SK-N-SH (cell line): ENCODE measurements at regions not wholly inside any gene's neighbourhood (a gene's known extent, or its start where the extent isn't known, plus 50 kb on each side); places are given as distances from the start of the nearest gene placed in this dataset.

ENCODE experiments used
- CTCF ChIA-PET: fragments of 300-600, 350-600 bp; formaldehyde crosslinking; extraction: SDS; loops from one replicate; lab custom pipeline; 2021; lab: Yijun Ruan, JAX
- POLR2A ChIA-PET: fragments of 350-600 bp; sonication (Branson Sonifier 250); formaldehyde crosslinking; extraction: SDS; loops from one replicate; lab custom pipeline; 2020; ENCODE audit warnings: antibody characterized with exemption, inconsistent platforms; lab: Yijun Ruan, JAX
- DNase-seq: peaks from one replicate; pipeline ENCODE4 v3.0.0; 2012
- H2AFZ ChIP-seq: fragments of 200-600 bp; sonication (generic); 2 replicates; pipeline ENCODE4 v1.8.1; 2016; ENCODE audit warnings: antibody characterized with exemption, mild to moderate bottlenecking, low read depth
- H3F3A ChIP-seq: fragments of 200-600 bp; sonication (generic); replicated peaks from 2 replicates; pipeline ENCODE3; 2016; ENCODE audit warnings: antibody characterized with exemption, mild to moderate bottlenecking; ENCODE audit not compliant: insufficient read depth
- H3K27ac ChIP-seq, 2 experiments: fragments of 200-500 bp in 1 of 2; fragments of 200-600 bp in 1 of 2; sonication (Bioruptor generic) in 1 of 2; sonication (generic), shearing (Covaris generic) in 1 of 2; 2 replicates each; pipeline versions ENCODE4 v1.5.1 to v1.6.1; 2014 to 2016; ENCODE audit warnings: low read depth in 2 of 2, inconsistent platforms in 1 of 2, low read length in 1 of 2, mild to moderate bottlenecking in 1 of 2, mixed read lengths in 1 of 2
- H3K27me3 ChIP-seq: fragments of 200-600 bp; sonication (generic), shearing (Covaris generic); 2 replicates; pipeline ENCODE4 v1.6.1; 2016; ENCODE audit warnings: mixed run types; ENCODE audit not compliant: insufficient read depth
- H3K36me3 ChIP-seq, 2 experiments: fragments of 200-500 bp in 1 of 2; fragments of 200-600 bp in 1 of 2; sonication (Bioruptor generic) in 1 of 2; sonication (generic) in 1 of 2; replicated peaks in 1 of 2; 2 replicates each; pipeline versions ENCODE3 to v1.5.1; 2014 to 2016; ENCODE audit warnings: low read length in 1 of 2, mild to moderate bottlenecking in 1 of 2; ENCODE audit not compliant: insufficient read depth in 2 of 2, control insufficient read depth in 1 of 2
- H3K4me1 ChIP-seq, 2 experiments: fragments of 200-500 bp in 1 of 2; fragments of 200-600 bp in 1 of 2; sonication (Bioruptor generic) in 1 of 2; sonication (generic), shearing (Covaris generic) in 1 of 2; 2 replicates each; pipeline versions ENCODE4 v1.5.1 to v1.6.1; 2014 to 2016; ENCODE audit warnings: low read depth in 1 of 2, low read length in 1 of 2, mixed run types in 1 of 2; ENCODE audit not compliant: insufficient read depth in 2 of 2, control insufficient read depth in 1 of 2
- H3K4me2 ChIP-seq: fragments of 200-600 bp; sonication (generic), shearing (Covaris generic); 2 replicates; pipeline ENCODE4 v1.6.1; 2017; ENCODE audit warnings: mixed run types
- H3K4me3 ChIP-seq, 2 experiments: fragments of 200-500 bp in 1 of 2; fragments of 200-600 bp in 1 of 2; sonication (Bioruptor generic) in 1 of 2; sonication (generic), shearing (Covaris generic) in 1 of 2; 2 replicates each; pipeline versions ENCODE4 v1.5.1 to v1.8.1; 2014 to 2016; ENCODE audit warnings: low read depth in 2 of 2, inconsistent platforms in 1 of 2, low read length in 1 of 2, mild to moderate bottlenecking in 1 of 2, mixed read lengths in 1 of 2, moderate library complexity in 1 of 2
- H3K79me2 ChIP-seq: fragments of 200-600 bp; sonication (generic); 2 replicates; pipeline ENCODE4 v1.8.1; 2017; ENCODE audit warnings: mild to moderate bottlenecking; ENCODE audit not compliant: insufficient read depth
- H3K9ac ChIP-seq: fragments of 200-600 bp; sonication (generic); 2 replicates; pipeline ENCODE4 v1.6.1; 2017; ENCODE audit warnings: mixed run types
- H3K9me2 ChIP-seq: fragments of 200-600 bp; sonication (generic); 2 replicates; pipeline ENCODE4 v1.6.1; 2017; ENCODE audit warnings: mixed run types
- H3K9me3 ChIP-seq: fragments of 200-600 bp; sonication (generic); 2 replicates; pipeline ENCODE4 v1.6.1; 2017; ENCODE audit warnings: mixed run types, mild to moderate bottlenecking, moderate library complexity
- H4K20me1 ChIP-seq: fragments of 200-600 bp; sonication (generic); 2 replicates; pipeline ENCODE4 v1.6.1; 2017; ENCODE audit warnings: mild to moderate bottlenecking, mixed run types; ENCODE audit not compliant: insufficient read depth
- CHD2 ChIP-seq: fragments of 150-350 bp; IDR thresholded peaks from 2 replicates; pipeline ENCODE4 v1.6.1; 2018; ENCODE audit warnings: low read length; ENCODE audit not compliant: partially characterized antibody
- CTCF ChIP-seq: fragments of 200-600 bp; sonication (generic); IDR thresholded peaks from 2 replicates; pipeline ENCODE4 v1.6.1; 2017; ENCODE audit warnings: antibody characterized with exemption, mild to moderate bottlenecking, moderate library complexity
- ELF1 ChIP-seq: IDR thresholded peaks from 2 replicates; pipeline ENCODE4 v1.4.0; 2012
- EP300 ChIP-seq, 2 experiments: IDR thresholded peaks; 2 replicates each; pipeline versions ENCODE4 v1.4.0 to v1.6.1; 2012; ENCODE audit warnings: borderline replicate concordance in 1 of 2, low read depth in 1 of 2, low read length in 1 of 2
- FOXJ3 ChIP-seq: sonication (generic); formaldehyde crosslinking; IDR thresholded peaks from 2 replicates; pipeline ENCODE4 v1.5.1; 2020; ENCODE audit warnings: mild to moderate bottlenecking, missing genetic modification reagents
- FOXM1 ChIP-seq: IDR thresholded peaks from 2 replicates; pipeline ENCODE4 v1.4.0; 2012; ENCODE audit warnings: low read depth, mild to moderate bottlenecking
- GATA2 ChIP-seq: sonication (generic); formaldehyde crosslinking; IDR thresholded peaks from 2 replicates; pipeline ENCODE4 v1.5.0; 2020; ENCODE audit warnings: mild to moderate bottlenecking, missing genetic modification reagents
- IRF3 ChIP-seq: fragments of 150-350 bp; IDR thresholded peaks from 2 replicates; pipeline ENCODE4 v1.6.1; 2016; ENCODE audit warnings: mild to moderate bottlenecking, low read depth, low read length
- MEF2A ChIP-seq: IDR thresholded peaks from 2 replicates; pipeline ENCODE4 v1.4.0; 2012; ENCODE audit warnings: low read depth, borderline replicate concordance
- NRF1 ChIP-seq: IDR thresholded peaks from 2 replicates; pipeline ENCODE4 v1.6.1; 2012; ENCODE audit warnings: low read depth, mild to moderate bottlenecking, low read length
- PBX3 ChIP-seq: IDR thresholded peaks from 2 replicates; pipeline ENCODE4; 2012
- POLR2AphosphoS5 ChIP-seq: IDR thresholded peaks from 2 replicates; pipeline ENCODE4 v1.6.1; 2012; ENCODE audit warnings: low read depth, low read length
- RAD21 ChIP-seq: IDR thresholded peaks from 2 replicates; pipeline ENCODE4 v1.6.1; 2012; ENCODE audit warnings: mild to moderate bottlenecking, low read length
- RFX5 ChIP-seq: IDR thresholded peaks from 2 replicates; pipeline ENCODE4 v1.6.1; 2012; ENCODE audit warnings: mild to moderate bottlenecking, improper control_type of control experiment, low read length
- SIN3A ChIP-seq: IDR thresholded peaks from 2 replicates; pipeline ENCODE4 v1.6.1; 2012; ENCODE audit warnings: low read depth, mild to moderate bottlenecking, low read length, moderate library complexity, borderline replicate concordance
- TAF1 ChIP-seq: IDR thresholded peaks from 2 replicates; pipeline ENCODE4 v1.6.1; 2012; ENCODE audit warnings: low read depth, mild to moderate bottlenecking, low read length, moderate library complexity, borderline replicate concordance
- TCF12 ChIP-seq: IDR thresholded peaks from 2 replicates; pipeline ENCODE4 v1.4.0; 2012
- TEAD4 ChIP-seq: IDR thresholded peaks from 2 replicates; pipeline ENCODE4 v1.4.0; 2012; ENCODE audit warnings: mild to moderate bottlenecking, borderline replicate concordance; ENCODE audit not compliant: insufficient read depth
- YY1 ChIP-seq: IDR thresholded peaks from 2 replicates; pipeline ENCODE4 v1.4.0; 2012; ENCODE audit warnings: low read depth, mild to moderate bottlenecking
- ZBTB33 ChIP-seq: IDR thresholded peaks from 2 replicates; pipeline ENCODE4 v1.4.0; 2012; ENCODE audit warnings: low read depth, borderline replicate concordance
- WGBS: methylation state at CpG from one replicate; pipeline ENCODE4 v1.1.6; 2017; ENCODE audit warnings: low lambda C conversion rate; 5-methylcytosine and 5-hydroxymethylcytosine counted together
- TF ChIP-seq, protein P1 (sequence below): fragments of 150-350 bp; IDR thresholded peaks from 2 replicates; pipeline ENCODE4 v1.6.1; 2017; ENCODE audit warnings: antibody characterized with exemption, low read length, low read depth, borderline replicate concordance
- TF ChIP-seq, protein P2 (sequence below): IDR thresholded peaks from 2 replicates; pipeline ENCODE4 v1.6.1; 2012; ENCODE audit warnings: mild to moderate bottlenecking, low read depth, low read length, moderate library complexity
- TF ChIP-seq, protein P3 (sequence below): IDR thresholded peaks from 2 replicates; pipeline ENCODE4 v1.4.0; 2012; ENCODE audit warnings: low read depth

- Histone ChIP-seq H3K9me2 (no peaks in the 10 kb centered on the region), H3K4me2 (peak overlapping the region; percentile 66), H3K9me3 (no peaks in the 10 kb centered on the region), H3K79me2 (no peaks in the 10 kb centered on the region), H3K4me3 (peak overlapping the region; percentile 26 to 28; a peak in 2 of 4 replicates), H3K4me1 (0 out of 4 replicates have a peak, but pooled peaks cover 0 to 5% of the 10 kb centered on the region in 2 experiments), H3K9ac (peak overlapping the region; percentile 64; the same call in 1 of the 2 replicates), H4K20me1 (no peaks in the 10 kb centered on the region), H2AFZ (peak overlapping the region; percentile 63; the same call in 1 of the 2 replicates), H3F3A (peaks cover 17% of the 10 kb centered on the region), H3K36me3 (no peaks in the 10 kb centered on the region), H3K27ac (peak overlapping the region in 1 of 2 experiments; percentile 89; a peak in 3 of 4 replicates), H3K27me3 (peaks cover 7% of the 10 kb centered on the region; the same call in 1 of the 2 replicates)
- WGBS: 21% methylated on average over 9 of the region's 9 CpGs
- peak; percentile 2 for DNase-seq
- ChIA-PET POLR2A (no interaction called here), CTCF (no interaction called here)
- peak; percentile 84 for TF ChIP-seq TCF12
- TF ChIP-seq CHD2: no peak
- TF ChIP-seq CTCF: peak; percentile 68
- TF ChIP-seq, protein P1, sequence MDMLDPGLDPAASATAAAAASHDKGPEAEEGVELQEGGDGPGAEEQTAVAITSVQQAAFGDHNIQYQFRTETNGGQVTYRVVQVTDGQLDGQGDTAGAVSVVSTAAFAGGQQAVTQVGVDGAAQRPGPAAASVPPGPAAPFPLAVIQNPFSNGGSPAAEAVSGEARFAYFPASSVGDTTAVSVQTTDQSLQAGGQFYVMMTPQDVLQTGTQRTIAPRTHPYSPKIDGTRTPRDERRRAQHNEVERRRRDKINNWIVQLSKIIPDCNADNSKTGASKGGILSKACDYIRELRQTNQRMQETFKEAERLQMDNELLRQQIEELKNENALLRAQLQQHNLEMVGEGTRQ: no peak
- TF ChIP-seq FOXJ3 (CRISPR knock-in tag): no peak
- no peak; the same call in 1 of the 2 replicates for TF ChIP-seq POLR2AphosphoS5
- TF ChIP-seq FOXM1: no peak
- TF ChIP-seq TEAD4: no peak
- TF ChIP-seq GATA2 (CRISPR knock-in tag): no peak
- TF ChIP-seq, protein P2, sequence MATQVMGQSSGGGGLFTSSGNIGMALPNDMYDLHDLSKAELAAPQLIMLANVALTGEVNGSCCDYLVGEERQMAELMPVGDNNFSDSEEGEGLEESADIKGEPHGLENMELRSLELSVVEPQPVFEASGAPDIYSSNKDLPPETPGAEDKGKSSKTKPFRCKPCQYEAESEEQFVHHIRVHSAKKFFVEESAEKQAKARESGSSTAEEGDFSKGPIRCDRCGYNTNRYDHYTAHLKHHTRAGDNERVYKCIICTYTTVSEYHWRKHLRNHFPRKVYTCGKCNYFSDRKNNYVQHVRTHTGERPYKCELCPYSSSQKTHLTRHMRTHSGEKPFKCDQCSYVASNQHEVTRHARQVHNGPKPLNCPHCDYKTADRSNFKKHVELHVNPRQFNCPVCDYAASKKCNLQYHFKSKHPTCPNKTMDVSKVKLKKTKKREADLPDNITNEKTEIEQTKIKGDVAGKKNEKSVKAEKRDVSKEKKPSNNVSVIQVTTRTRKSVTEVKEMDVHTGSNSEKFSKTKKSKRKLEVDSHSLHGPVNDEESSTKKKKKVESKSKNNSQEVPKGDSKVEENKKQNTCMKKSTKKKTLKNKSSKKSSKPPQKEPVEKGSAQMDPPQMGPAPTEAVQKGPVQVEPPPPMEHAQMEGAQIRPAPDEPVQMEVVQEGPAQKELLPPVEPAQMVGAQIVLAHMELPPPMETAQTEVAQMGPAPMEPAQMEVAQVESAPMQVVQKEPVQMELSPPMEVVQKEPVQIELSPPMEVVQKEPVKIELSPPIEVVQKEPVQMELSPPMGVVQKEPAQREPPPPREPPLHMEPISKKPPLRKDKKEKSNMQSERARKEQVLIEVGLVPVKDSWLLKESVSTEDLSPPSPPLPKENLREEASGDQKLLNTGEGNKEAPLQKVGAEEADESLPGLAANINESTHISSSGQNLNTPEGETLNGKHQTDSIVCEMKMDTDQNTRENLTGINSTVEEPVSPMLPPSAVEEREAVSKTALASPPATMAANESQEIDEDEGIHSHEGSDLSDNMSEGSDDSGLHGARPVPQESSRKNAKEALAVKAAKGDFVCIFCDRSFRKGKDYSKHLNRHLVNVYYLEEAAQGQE: no peak
- no peak for TF ChIP-seq IRF3
- TF ChIP-seq MEF2A: no peak
- TF ChIP-seq YY1: 0 out of 2 replicates have a peak, but pooled peaks have one; percentile 19
- no peak for TF ChIP-seq RFX5
- TF ChIP-seq EP300 (IDR thresholded peaks at IDR 0.05; ENCODE audit: borderline replicate concordance in 1 of 2, low read depth in 1 of 2, low read length in 1 of 2): peak in 1 of 2 experiments; percentile 65; a peak in 2 of 4 replicates
- TF ChIP-seq, protein P3, sequence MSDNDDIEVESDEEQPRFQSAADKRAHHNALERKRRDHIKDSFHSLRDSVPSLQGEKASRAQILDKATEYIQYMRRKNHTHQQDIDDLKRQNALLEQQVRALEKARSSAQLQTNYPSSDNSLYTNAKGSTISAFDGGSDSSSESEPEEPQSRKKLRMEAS: 0 out of 2 replicates have a peak, but pooled peaks have one; percentile 18
- peak; percentile 46 for TF ChIP-seq RAD21
- no peak for TF ChIP-seq SIN3A
- TF ChIP-seq PBX3: peak; percentile 36; the same call in 1 of the 2 replicates
- TF ChIP-seq TAF1: no peak
- TF ChIP-seq ZBTB33: no peak
- TF ChIP-seq NRF1: no peak
- TF ChIP-seq ELF1: no peak
Measured at GRCh38 chr2:220076734-220077133, 449.3 kb downstream of the SLC4A3 start.
